ENCODE measurements at regions not wholly inside any gene's neighbourhood (a gene's known extent, or its start where the extent isn't known, plus 50 kb on each side); places are given as distances from the start of the nearest gene placed in this dataset.

- Histone ChIP-seq H3K27ac (ENCODE audit: low read depth in 1 of 2, low read length in 1 of 2) (no peak overlapping the region), H3K4me1 (ENCODE audit: control insufficient read depth in 2 of 2, insufficient read depth in 2 of 2, low read length in 2 of 2) (no peaks in the 10 kb centered on the region), H3K27me3 (ENCODE audit: control insufficient read depth in 2 of 2, insufficient read depth in 1 of 2, low read length in 1 of 2) (no peaks in the 10 kb centered on the region), H3K9me3 (ENCODE audit: control insufficient read depth in 2 of 2, insufficient read depth in 1 of 2, low read length in 1 of 2) (no peaks in the 10 kb centered on the region), H3K36me3 (ENCODE audit: control insufficient read depth in 2 of 2, insufficient read depth in 2 of 2, low read length in 1 of 2) (no peaks in the 10 kb centered on the region), H3K4me3 (ENCODE audit: low read length in 2 of 2) (no peak overlapping the region)
- WGBS, result 85% methylated on average over 3 of the region's 3 CpGs
- no peak for DNase-seq (ENCODE audit: low read depth in 6 of 9, low spot score in 9 of 9)
Measured at GRCh38 chr3:87413814-87414213, 137.4 kb upstream of the POU1F1 start.

GRCh38 chr3:87410110-87410509, 133.7 kb upstream of the POU1F1 start:
- Histone ChIP-seq H3K9me3 (ENCODE audit: control insufficient read depth in 2 of 2, insufficient read depth in 1 of 2, low read length in 1 of 2) (no peaks in the 10 kb centered on the region), H3K27me3 (ENCODE audit: control insufficient read depth in 2 of 2, insufficient read depth in 1 of 2, low read length in 1 of 2) (no peaks in the 10 kb centered on the region), H3K4me1 (ENCODE audit: control insufficient read depth in 2 of 2, insufficient read depth in 2 of 2, low read length in 2 of 2) (no peaks in the 10 kb centered on the region), H3K27ac (ENCODE audit: low read depth in 1 of 2, low read length in 1 of 2) (no peak overlapping the region), H3K4me3 (ENCODE audit: low read length in 2 of 2) (no peak overlapping the region), H3K36me3 (ENCODE audit: control insufficient read depth in 2 of 2, insufficient read depth in 2 of 2, low read length in 1 of 2) (no peaks in the 10 kb centered on the region)
- DNase-seq (ENCODE audit: low read depth in 6 of 9, low spot score in 9 of 9), result no peak

GRCh38 chr3:87398168-87398801, 121.9 kb upstream of the POU1F1 start:
- 88% methylated on average over 4 of the region's 4 CpGs for WGBS
- H3K27me3 ChIP-seq (ENCODE audit: control insufficient read depth in 2 of 2, insufficient read depth in 1 of 2, low read length in 1 of 2), result no peaks in the 10 kb centered on the region
- H3K4me1 ChIP-seq (ENCODE audit: control insufficient read depth in 2 of 2, insufficient read depth in 2 of 2, low read length in 2 of 2), result no peaks in the 10 kb centered on the region
- H3K4me3 ChIP-seq (ENCODE audit: low read length in 2 of 2), result no peak overlapping the region
- H3K36me3 ChIP-seq (ENCODE audit: control insufficient read depth in 2 of 2, insufficient read depth in 2 of 2, low read length in 1 of 2), result no peaks in the 10 kb centered on the region
- DNase-seq (ENCODE audit: low read depth in 6 of 9, low spot score in 9 of 9), result no peak
- H3K9me3 ChIP-seq (ENCODE audit: control insufficient read depth in 2 of 2, insufficient read depth in 1 of 2, low read length in 1 of 2), result no peaks in the 10 kb centered on the region
- H3K27ac ChIP-seq (ENCODE audit: low read depth in 1 of 2, low read length in 1 of 2), result no peak overlapping the region

GRCh38 chr3:87397211-87397610, 120.8 kb upstream of the POU1F1 start:
- H3K4me3 ChIP-seq (ENCODE audit: low read length in 2 of 2), result no peak overlapping the region
- H3K27ac ChIP-seq (ENCODE audit: low read depth in 1 of 2, low read length in 1 of 2), result no peak overlapping the region
- no peaks in the 10 kb centered on the region for H3K4me1 ChIP-seq (ENCODE audit: control insufficient read depth in 2 of 2, insufficient read depth in 2 of 2, low read length in 2 of 2)
- no peaks in the 10 kb centered on the region for H3K27me3 ChIP-seq (ENCODE audit: control insufficient read depth in 2 of 2, insufficient read depth in 1 of 2, low read length in 1 of 2)
- no peaks in the 10 kb centered on the region for H3K36me3 ChIP-seq (ENCODE audit: control insufficient read depth in 2 of 2, insufficient read depth in 2 of 2, low read length in 1 of 2)
- 91% methylated on average over 2 of the region's 2 CpGs for WGBS
- no peaks in the 10 kb centered on the region for H3K9me3 ChIP-seq (ENCODE audit: control insufficient read depth in 2 of 2, insufficient read depth in 1 of 2, low read length in 1 of 2)
- no peak for DNase-seq (ENCODE audit: low read depth in 6 of 9, low spot score in 9 of 9)

GRCh38 chr3:87390821-87391220, 114.4 kb upstream of the POU1F1 start:
- peaks cover 0 to 4% of the 10 kb centered on the region in 2 donors for H3K9me3 ChIP-seq (ENCODE audit: control insufficient read depth in 2 of 2, insufficient read depth in 1 of 2, low read length in 1 of 2)
- H3K4me3 ChIP-seq (ENCODE audit: low read length in 2 of 2), result no peak overlapping the region
- WGBS, result 18% methylated on average over 3 of the region's 3 CpGs
- H3K4me1 ChIP-seq (ENCODE audit: control insufficient read depth in 2 of 2, insufficient read depth in 2 of 2, low read length in 2 of 2), result peaks cover 10 to 11% of the 10 kb centered on the region in 2 donors
- peak overlapping the region in 1 of 2 donors; percentile 14 for H3K27ac ChIP-seq (ENCODE audit: low read depth in 1 of 2, low read length in 1 of 2)
- H3K27me3 ChIP-seq (ENCODE audit: control insufficient read depth in 2 of 2, insufficient read depth in 1 of 2, low read length in 1 of 2), result no peaks in the 10 kb centered on the region
- peak in 6 of 9 donors; percentile 5 to 52 (median 31) for DNase-seq (ENCODE audit: low read depth in 6 of 9, low spot score in 9 of 9)
- H3K36me3 ChIP-seq (ENCODE audit: control insufficient read depth in 2 of 2, insufficient read depth in 2 of 2, low read length in 1 of 2), result no peaks in the 10 kb centered on the region

GRCh38 chr3:87390353-87390752, 114.0 kb upstream of the POU1F1 start:
- H3K4me1 ChIP-seq (ENCODE audit: control insufficient read depth in 2 of 2, insufficient read depth in 2 of 2, low read length in 2 of 2), result peaks cover 10 to 11% of the 10 kb centered on the region in 2 donors
- DNase-seq (ENCODE audit: low read depth in 6 of 9, low spot score in 9 of 9), result no peak
- H3K27ac ChIP-seq (ENCODE audit: low read depth in 1 of 2, low read length in 1 of 2), result peak overlapping the region; percentile 14 to 18
- H3K27me3 ChIP-seq (ENCODE audit: control insufficient read depth in 2 of 2, insufficient read depth in 1 of 2, low read length in 1 of 2), result no peaks in the 10 kb centered on the region
- H3K4me3 ChIP-seq (ENCODE audit: low read length in 2 of 2), result no peak overlapping the region
- 87% methylated on average over 4 of the region's 4 CpGs for WGBS
- H3K36me3 ChIP-seq (ENCODE audit: control insufficient read depth in 2 of 2, insufficient read depth in 2 of 2, low read length in 1 of 2), result no peaks in the 10 kb centered on the region
- peaks cover 0 to 4% of the 10 kb centered on the region in 2 donors for H3K9me3 ChIP-seq (ENCODE audit: control insufficient read depth in 2 of 2, insufficient read depth in 1 of 2, low read length in 1 of 2)

- no peak for DNase-seq (ENCODE audit: low read depth in 6 of 9, low spot score in 9 of 9)
- no peaks in the 10 kb centered on the region for H3K27me3 ChIP-seq (ENCODE audit: control insufficient read depth in 2 of 2, insufficient read depth in 1 of 2, low read length in 1 of 2)
- 98% methylated on average over 30 of the region's 30 CpGs for WGBS
- H3K36me3 ChIP-seq (ENCODE audit: control insufficient read depth in 2 of 2, insufficient read depth in 2 of 2, low read length in 1 of 2), result no peaks in the 10 kb centered on the region
- H3K4me1 ChIP-seq (ENCODE audit: control insufficient read depth in 2 of 2, insufficient read depth in 2 of 2, low read length in 2 of 2), result peaks cover 0 to 5% of the 10 kb centered on the region in 2 donors
- H3K4me3 ChIP-seq (ENCODE audit: low read length in 2 of 2), result no peak overlapping the region
- peaks cover 2 to 8% of the 10 kb centered on the region in 2 donors for H3K9me3 ChIP-seq (ENCODE audit: control insufficient read depth in 2 of 2, insufficient read depth in 1 of 2, low read length in 1 of 2)
- H3K27ac ChIP-seq (ENCODE audit: low read depth in 1 of 2, low read length in 1 of 2), result no peak overlapping the region
Measured at GRCh38 chr3:87375231-87375682, 98.9 kb upstream of the POU1F1 start.

- DNase-seq (ENCODE audit: low read depth in 6 of 9, low spot score in 9 of 9), result no peak
- Histone ChIP-seq H3K9me3 (ENCODE audit: control insufficient read depth in 2 of 2, insufficient read depth in 1 of 2, low read length in 1 of 2) (peaks cover 0 to 1% of the 10 kb centered on the region in 2 donors), H3K4me3 (ENCODE audit: low read length in 2 of 2) (no peak overlapping the region), H3K36me3 (ENCODE audit: control insufficient read depth in 2 of 2, insufficient read depth in 2 of 2, low read length in 1 of 2) (no peaks in the 10 kb centered on the region), H3K27ac (ENCODE audit: low read depth in 1 of 2, low read length in 1 of 2) (no peak overlapping the region), H3K27me3 (ENCODE audit: control insufficient read depth in 2 of 2, insufficient read depth in 1 of 2, low read length in 1 of 2) (no peaks in the 10 kb centered on the region), H3K4me1 (ENCODE audit: control insufficient read depth in 2 of 2, insufficient read depth in 2 of 2, low read length in 2 of 2) (peaks cover 7% of the 10 kb centered on the region in 2 donors)
- 86% methylated on average over 1 of the region's 1 CpG for WGBS
Measured at GRCh38 chr3:87370007-87370406, 93.6 kb upstream of the POU1F1 start.

- Histone ChIP-seq H3K9me3 (ENCODE audit: control insufficient read depth in 2 of 2, insufficient read depth in 1 of 2, low read length in 1 of 2) (no peaks in the 10 kb centered on the region), H3K27me3 (ENCODE audit: control insufficient read depth in 2 of 2, insufficient read depth in 1 of 2, low read length in 1 of 2) (no peaks in the 10 kb centered on the region), H3K4me1 (ENCODE audit: control insufficient read depth in 2 of 2, insufficient read depth in 2 of 2, low read length in 2 of 2) (peaks cover 7% of the 10 kb centered on the region in 2 donors), H3K4me3 (ENCODE audit: low read length in 2 of 2) (no peak overlapping the region), H3K27ac (ENCODE audit: low read depth in 1 of 2, low read length in 1 of 2) (peak overlapping the region in 1 of 2 donors; percentile 60), H3K36me3 (ENCODE audit: control insufficient read depth in 2 of 2, insufficient read depth in 2 of 2, low read length in 1 of 2) (no peaks in the 10 kb centered on the region)
- WGBS, result 27% methylated on average over 1 of the region's 1 CpG
- DNase-seq (ENCODE audit: low read depth in 6 of 9, low spot score in 9 of 9), result peak in 4 of 9 donors; percentile 12 to 39 (median 27)
Measured at GRCh38 chr3:87367736-87368135, 91.4 kb upstream of the POU1F1 start.

Data from thymus (tissue), 11 donors.